Thyroid gland (tissue), 4 donors: ENCODE measurements at regions not wholly inside any gene's neighbourhood (a gene's known extent, or its start where the extent isn't known, plus 50 kb on each side); places are given as distances from the start of the nearest gene placed in this dataset.

Experiments
- CTCF ChIP-seq, 6 experiments: fragments of 200-600 bp in 3 of 6; fragments of 450-650 bp in 3 of 6; sonication (generic) in 3 of 6; IDR thresholded peaks; one replicate each; pipeline ENCODE4 v1.5.1; 2016 to 2019; ENCODE audit warnings: antibody characterized with exemption in 6 of 6, mild to moderate bottlenecking in 2 of 6, inconsistent platforms in 1 of 6, moderate library complexity in 1 of 6
- POLR2A ChIP-seq, 2 donors: fragments of 450-650 bp; IDR thresholded peaks; one replicate each; pipeline ENCODE4 v1.6.1; 2017; ENCODE audit warnings: antibody characterized with exemption in 2 of 2, mild to moderate bottlenecking in 2 of 2, moderate library complexity in 1 of 2

- TF ChIP-seq CTCF (IDR thresholded peaks at IDR 0.05) (no peak), POLR2A (IDR thresholded peaks at IDR 0.05) (no peak)
These were observed 424.1 kb upstream of the DYNLRB2 start for GRCh38 chr16:80116711-80117110.
